Thyroid gland (tissue), 4 donors: ENCODE measurements at regions not wholly inside any gene's neighbourhood (a gene's known extent, or its start where the extent isn't known, plus 50 kb on each side); places are given as distances from the start of the nearest gene placed in this dataset.

Experiments used
- DNase-seq, 2 donors: peaks; one replicate each; pipeline ENCODE4 v3.0.0-alpha.2; 2019
- H3K27ac ChIP-seq, 3 donors: fragments of 200-600 bp; sonication (generic); 1 replicate in 2 of 3; 2 replicates in 1 of 3; pipeline ENCODE4 v1.5.1; 2016 to 2019; ENCODE audit warnings: mild to moderate bottlenecking in 1 of 3, moderate library complexity in 1 of 3
- H3K27me3 ChIP-seq: fragments of 200-600 bp; sonication (generic); one replicate; pipeline ENCODE4 v1.5.1; 2019
- H3K36me3 ChIP-seq, 2 donors: fragments of 200-600 bp; sonication (generic); one replicate each; pipeline ENCODE4 v1.5.1; 2016 to 2019
- H3K4me1 ChIP-seq, 2 donors: fragments of 200-600 bp; sonication (generic); one replicate each; pipeline ENCODE4 v1.5.1; 2017 to 2019
- H3K4me3 ChIP-seq, 3 donors: fragments of 200-600 bp; sonication (generic); replicated peaks in 1 of 3; 1 replicate in 2 of 3; 2 replicates in 1 of 3; pipeline ENCODE4 v1.5.1; 2016; ENCODE audit warnings: mild to moderate bottlenecking in 1 of 3
- H3K9me3 ChIP-seq: fragments of 200-600 bp; sonication (generic); one replicate; pipeline ENCODE4 v1.5.1; 2017
- CTCF ChIP-seq, 6 experiments: fragments of 200-600 bp in 3 of 6; fragments of 450-650 bp in 3 of 6; sonication (generic) in 3 of 6; IDR thresholded peaks; one replicate each; pipeline ENCODE4 v1.5.1; 2016 to 2019; ENCODE audit warnings: antibody characterized with exemption in 6 of 6, mild to moderate bottlenecking in 2 of 6, inconsistent platforms in 1 of 6, moderate library complexity in 1 of 6
- POLR2A ChIP-seq, 2 donors: fragments of 450-650 bp; IDR thresholded peaks; one replicate each; pipeline ENCODE4 v1.6.1; 2017; ENCODE audit warnings: antibody characterized with exemption in 2 of 2, mild to moderate bottlenecking in 2 of 2, moderate library complexity in 1 of 2
- WGBS, 2 donors: methylation state at CpG; one replicate each; pipeline ENCODE4 v1.1.5; 2017; 5-methylcytosine and 5-hydroxymethylcytosine counted together
- intact Hi-C: fragments of 100-400 bp; cut with DNase I; formaldehyde crosslinking; loops from one replicate; pipeline ENCODE4 v1.15.1; 2023

- H3K27me3 ChIP-seq = no peaks in the 10 kb centered on the region
- no peaks in the 10 kb centered on the region for H3K9me3 ChIP-seq
- H3K4me1 ChIP-seq = no peaks in the 10 kb centered on the region
- TF ChIP-seq CTCF (IDR thresholded peaks at IDR 0.05) (no peak), POLR2A (IDR thresholded peaks at IDR 0.05) (no peak)
- WGBS, 2 donors = 74 to 78% methylated on average over 1 of the region's 1 CpG
- no peak for DNase-seq
- H3K27ac ChIP-seq = no peak overlapping the region
- no peak overlapping the region for H3K4me3 ChIP-seq
- intact Hi-C loops = no loop called here
- H3K36me3 ChIP-seq = no peaks in the 10 kb centered on the region
Observed at GRCh38 chr12:102638777-102639176, 158.4 kb upstream of the IGF1 start.

GRCh38 chr12:102633981-102634605, 153.7 kb upstream of the IGF1 start:
- Histone ChIP-seq H3K4me3 (no peak overlapping the region), H3K27ac (no peak overlapping the region), H3K9me3 (no peaks in the 10 kb centered on the region), H3K27me3 (no peaks in the 10 kb centered on the region), H3K4me1 (no peaks in the 10 kb centered on the region), H3K36me3 (no peaks in the 10 kb centered on the region)
- WGBS, 2 donors = 79 to 80% methylated on average over 2 of the region's 2 CpGs
- TF ChIP-seq POLR2A (IDR thresholded peaks at IDR 0.05) = no peak
- no peak for TF ChIP-seq CTCF (IDR thresholded peaks at IDR 0.05)
- no peak for DNase-seq
- intact Hi-C loops = no loop called here

GRCh38 chr12:102631274-102631673, 150.9 kb upstream of the IGF1 start:
- H3K4me1 ChIP-seq = no peaks in the 10 kb centered on the region
- H3K27me3 ChIP-seq = no peaks in the 10 kb centered on the region
- no peak for TF ChIP-seq CTCF (IDR thresholded peaks at IDR 0.05)
- TF ChIP-seq POLR2A (IDR thresholded peaks at IDR 0.05) = no peak
- WGBS, 2 donors = 81 to 88% methylated on average over 2 of the region's 2 CpGs
- no peak for DNase-seq
- H3K9me3 ChIP-seq = no peaks in the 10 kb centered on the region
- no peak overlapping the region for H3K27ac ChIP-seq
- no peak overlapping the region for H3K4me3 ChIP-seq
- intact Hi-C loops = no loop called here
- no peaks in the 10 kb centered on the region for H3K36me3 ChIP-seq

GRCh38 chr12:102629262-102629888, 149.0 kb upstream of the IGF1 start:
- H3K4me1 ChIP-seq = no peaks in the 10 kb centered on the region
- intact Hi-C loops = no loop called here
- no peaks in the 10 kb centered on the region for H3K36me3 ChIP-seq
- no peak for DNase-seq
- 83 to 85% methylated on average over 1 of the region's 1 CpG for WGBS, 2 donors
- no peak for TF ChIP-seq POLR2A (IDR thresholded peaks at IDR 0.05)
- TF ChIP-seq CTCF (IDR thresholded peaks at IDR 0.05) = no peak
- H3K4me3 ChIP-seq = no peak overlapping the region
- no peaks in the 10 kb centered on the region for H3K27me3 ChIP-seq
- H3K27ac ChIP-seq = no peak overlapping the region
- H3K9me3 ChIP-seq = no peaks in the 10 kb centered on the region

GRCh38 chr12:102625819-102626218, 145.5 kb upstream of the IGF1 start:
- H3K36me3 ChIP-seq = no peaks in the 10 kb centered on the region
- H3K4me1 ChIP-seq = no peaks in the 10 kb centered on the region
- no peaks in the 10 kb centered on the region for H3K27me3 ChIP-seq
- 100% methylated on average over 1 of the region's 1 CpG for WGBS, 2 donors
- intact Hi-C loops = no loop called here
- DNase-seq = no peak
- TF ChIP-seq CTCF (IDR thresholded peaks at IDR 0.05) (no peak), POLR2A (IDR thresholded peaks at IDR 0.05) (no peak)
- no peak overlapping the region for H3K4me3 ChIP-seq
- no peaks in the 10 kb centered on the region for H3K9me3 ChIP-seq
- H3K27ac ChIP-seq = no peak overlapping the region
